IMR-90 (cell line): ENCODE measurements at regions not wholly inside any gene's neighbourhood (a gene's known extent, or its start where the extent isn't known, plus 50 kb on each side); places are given as distances from the start of the nearest gene placed in this dataset.

ENCODE experiments used
- ATAC-seq: fragments of 200-7000 bp; cut with Tn5 transposase; 2 replicates; pipeline ENCODE4 v1.9.1; 2020; ENCODE audit warnings: low read depth, mild to moderate bottlenecking, moderate library complexity
- BruUV-seq: library from RNA; stranded (reverse); fragments of 400-500 nt; replicated peaks from 2 replicates; lab custom pipeline; 2021; lab: Mats Ljungman, UMichigan
- CTCF ChIA-PET: fragments of 300-600 bp; formaldehyde crosslinking; extraction: SDS; loops from one replicate; lab custom pipeline; 2021; ENCODE audit warnings: antibody characterized with exemption; lab: Yijun Ruan, JAX
- POLR2A ChIA-PET: fragments of 300-600 bp; sonication (Branson Sonifier 250); formaldehyde crosslinking; loops from one replicate; lab custom pipeline; 2022; ENCODE audit warnings: antibody characterized with exemption; ENCODE audit not compliant: unreplicated experiment; lab: Charles Lee
- DNase-seq: peaks from one replicate; pipeline ENCODE4 v3.0.0; 2013
- H2AFZ ChIP-seq: replicated peaks from 2 replicates; pipeline ENCODE3; 2013; ENCODE audit warnings: low read length, mild to moderate bottlenecking; ENCODE audit not compliant: poor library complexity
- H2AK5ac ChIP-seq: 2 replicates; pipeline ENCODE4 v1.6.1; 2013; ENCODE audit warnings: low read depth, low read length, inconsistent platforms
- H2AK9ac ChIP-seq: replicated peaks from 2 replicates; pipeline ENCODE3; 2013; ENCODE audit warnings: mild to moderate bottlenecking, low read depth, low read length, moderate library complexity; ENCODE audit not compliant: poor library complexity
- H2BK120ac ChIP-seq: 2 replicates; pipeline ENCODE4 v1.6.1; 2013; ENCODE audit warnings: low read depth, low read length, inconsistent platforms
- H2BK15ac ChIP-seq: 3 replicates; pipeline ENCODE4 v1.6.1; 2013; ENCODE audit warnings: low read depth, low read length, inconsistent platforms
- H2BK20ac ChIP-seq: 2 replicates; pipeline ENCODE4 v1.6.1; 2013; ENCODE audit warnings: low read depth, mild to moderate bottlenecking, inconsistent platforms, low read length, moderate library complexity
- H2BK5ac ChIP-seq: 2 replicates; pipeline ENCODE4 v1.6.1; 2013; ENCODE audit warnings: mild to moderate bottlenecking, low read depth, low read length, inconsistent platforms; ENCODE audit not compliant: poor library complexity, severe bottlenecking
- H3K14ac ChIP-seq: replicated peaks from 2 replicates; pipeline ENCODE4 v1.6.1; 2013; ENCODE audit warnings: low read depth, low read length, inconsistent platforms
- H3K18ac ChIP-seq: 2 replicates; pipeline ENCODE4 v1.6.1; 2013; ENCODE audit warnings: low read depth, low read length, control low read depth
- H3K23ac ChIP-seq: 2 replicates; pipeline ENCODE4 v1.6.1; 2013; ENCODE audit warnings: low read depth, low read length, inconsistent platforms
- H3K27ac ChIP-seq: 2 replicates; pipeline ENCODE4 v1.5.1; 2013; ENCODE audit warnings: mild to moderate bottlenecking, control low read depth, low read length; ENCODE audit not compliant: insufficient read depth
- H3K27me3 ChIP-seq: 2 replicates; pipeline ENCODE4 v1.6.1; 2013; ENCODE audit warnings: low read length; ENCODE audit not compliant: control insufficient read depth, insufficient read depth
- H3K36me3 ChIP-seq: 2 replicates; pipeline ENCODE4 v1.6.1; 2013; ENCODE audit warnings: low read length, mixed read lengths; ENCODE audit not compliant: control insufficient read depth, insufficient read depth
- H3K4ac ChIP-seq: 2 replicates; pipeline ENCODE4 v1.6.1; 2013; ENCODE audit warnings: low read depth, low read length, inconsistent platforms
- H3K4me1 ChIP-seq: 2 replicates; pipeline ENCODE4 v1.6.1; 2013; ENCODE audit warnings: low read length, mixed read lengths; ENCODE audit not compliant: control insufficient read depth, insufficient read depth
- H3K4me2 ChIP-seq: 2 replicates; pipeline ENCODE4 v1.6.1; 2013; ENCODE audit warnings: low read depth, mild to moderate bottlenecking, control low read depth, low read length, moderate library complexity
- H3K4me3 ChIP-seq: 2 replicates; pipeline ENCODE4 v1.5.1; 2013; ENCODE audit warnings: low read depth, mild to moderate bottlenecking, control low read depth, low read length, moderate library complexity; ENCODE audit not compliant: insufficient read depth
- H3K56ac ChIP-seq: 2 replicates; pipeline ENCODE4 v1.6.1; 2013; ENCODE audit warnings: low read length, inconsistent platforms; ENCODE audit not compliant: insufficient read depth; ENCODE audit errors: extremely low read depth
- H3K79me1 ChIP-seq, 2 experiments: 2 replicates each; pipeline ENCODE4 v1.6.1; 2013; ENCODE audit warnings: low read length in 2 of 2, inconsistent platforms in 1 of 2, low read depth in 1 of 2
- H3K9ac ChIP-seq: 2 replicates; pipeline ENCODE4 v1.6.1; 2013; ENCODE audit warnings: low read depth, low read length, control low read depth
- H3K9me1 ChIP-seq: 2 replicates; pipeline ENCODE4 v1.6.1; 2013; ENCODE audit warnings: low read length, inconsistent platforms; ENCODE audit not compliant: insufficient read depth
- H3K9me3 ChIP-seq: 2 replicates; pipeline ENCODE4 v1.6.1; 2013; ENCODE audit warnings: low read length; ENCODE audit not compliant: control insufficient read depth, insufficient read depth
- H4K20me1 ChIP-seq: 2 replicates; pipeline ENCODE4 v1.6.1; 2013; ENCODE audit warnings: low read length, inconsistent platforms; ENCODE audit not compliant: insufficient read depth
- H4K5ac ChIP-seq: 2 replicates; pipeline ENCODE4 v1.6.1; 2013; ENCODE audit warnings: mild to moderate bottlenecking, low read depth, low read length, control low read depth
- H4K8ac ChIP-seq, 2 experiments: 2 replicates each; pipeline ENCODE4 v1.6.1; 2013; ENCODE audit warnings: low read depth in 2 of 2, low read length in 2 of 2, control low read depth in 1 of 2, inconsistent platforms in 1 of 2
- H4K91ac ChIP-seq: 2 replicates; pipeline ENCODE4 v1.6.1; 2013; ENCODE audit warnings: low read depth, low read length, inconsistent platforms; ENCODE audit not compliant: insufficient read depth
- BHLHE40 ChIP-seq: fragments of 150-350 bp; IDR thresholded peaks from 2 replicates; pipeline ENCODE4 v1.6.1; 2016; ENCODE audit warnings: mild to moderate bottlenecking, low read depth, low read length
- CEBPB ChIP-seq: IDR thresholded peaks from 2 replicates; pipeline ENCODE4 v1.6.1; 2012; ENCODE audit warnings: low read depth, low read length, improper control_type of control experiment
- CHD1 ChIP-seq: IDR thresholded peaks from 2 replicates; pipeline ENCODE4 v1.6.1; 2012; ENCODE audit warnings: low read depth, low read length, improper control_type of control experiment
- CTCF ChIP-seq: conservative IDR thresholded peaks from 2 replicates; pipeline ENCODE4 v1.5.1; 2012; ENCODE audit warnings: mild to moderate bottlenecking, low read depth, low read length, improper control_type of control experiment
- ELK1 ChIP-seq: fragments of 150-350 bp; IDR thresholded peaks from 2 replicates; pipeline ENCODE4 v1.6.1; 2016; ENCODE audit warnings: low read depth, mild to moderate bottlenecking, low read length, moderate library complexity, borderline replicate concordance
- FOS ChIP-seq: fragments of 150-350 bp; IDR thresholded peaks from 2 replicates; pipeline ENCODE4 v1.6.1; 2016; ENCODE audit warnings: low read depth, low read length
- MAFK ChIP-seq: IDR thresholded peaks from 2 replicates; pipeline ENCODE4 v1.6.1; 2012; ENCODE audit warnings: low read depth, low read length, improper control_type of control experiment
- MAZ ChIP-seq: IDR thresholded peaks from 2 replicates; pipeline ENCODE4 v1.6.1; 2012; ENCODE audit warnings: low read depth, mild to moderate bottlenecking, low read length, improper control_type of control experiment, moderate library complexity, borderline replicate concordance
- MXI1 ChIP-seq: IDR thresholded peaks from 2 replicates; pipeline ENCODE4 v1.6.1; 2012; ENCODE audit warnings: low read depth, mild to moderate bottlenecking, low read length, moderate library complexity, borderline replicate concordance
- NFE2L2 ChIP-seq: fragments of 150-350 bp; IDR thresholded peaks from 2 replicates; pipeline ENCODE4 v1.6.1; 2016; ENCODE audit warnings: low read depth, mild to moderate bottlenecking, low read length
- POLR2A ChIP-seq: IDR thresholded peaks from 2 replicates; pipeline ENCODE4 v1.6.1; 2012; ENCODE audit warnings: mild to moderate bottlenecking, low read depth, low read length
- RAD21 ChIP-seq: IDR thresholded peaks from 2 replicates; pipeline ENCODE4 v1.6.1; 2012; ENCODE audit warnings: low read length, improper control_type of control experiment
- RCOR1 ChIP-seq: IDR thresholded peaks from 2 replicates; pipeline ENCODE4 v1.6.1; 2012; ENCODE audit warnings: mild to moderate bottlenecking, low read length, improper control_type of control experiment; ENCODE audit not compliant: insufficient replicate concordance
- RFX5 ChIP-seq: IDR thresholded peaks from 2 replicates; pipeline ENCODE4 v1.8.0; 2012; ENCODE audit warnings: low read depth, mild to moderate bottlenecking, low read length, moderate library complexity
- SMC3 ChIP-seq: fragments of 150-350 bp; IDR thresholded peaks from 2 replicates; pipeline ENCODE4 v1.6.1; 2016; ENCODE audit warnings: low read depth, mild to moderate bottlenecking, antibody characterized with exemption, low read length, moderate library complexity
- USF2 ChIP-seq: fragments of 150-350 bp; IDR thresholded peaks from 2 replicates; pipeline ENCODE4 v1.6.1; 2017; ENCODE audit warnings: mild to moderate bottlenecking, antibody characterized with exemption, low read length, low read depth
- WGBS, 2 experiments: methylation state at CpG; one replicate each; pipeline versions ENCODE4 v1.1.5 to v1.1.7; 2013; ENCODE audit warnings: missing lambda C conversion rate in 2 of 2; ENCODE audit not compliant: insufficient read length in 1 of 2; ENCODE audit errors: extremely low coverage in 2 of 2; 5-methylcytosine and 5-hydroxymethylcytosine counted together
- dilution Hi-C: fragments of 300-500 bp; cut with HindIII; formaldehyde crosslinking; loops from one replicate; pipeline ENCODE4 v1.14.3; 2018; ENCODE audit warnings: low sequenced_read_pairs; ENCODE audit not compliant: unreplicated experiment
- in situ Hi-C: fragments of 300-500 bp; cut with MboI; formaldehyde crosslinking; loops from 3 replicates; pipeline ENCODE4 v1.14.3; 2019; ENCODE audit warnings: low sequenced_read_pairs, inconsistent platforms, mixed read lengths
- intact Hi-C: fragments of 100-400 bp; cut with micrococcal nuclease; formaldehyde crosslinking; loops from 2 replicates; pipeline ENCODE4 v1.10.0; 2022

- POLR2A ChIA-PET = no interaction called here
- no peak overlapping the region for H3K18ac ChIP-seq
- H2BK5ac ChIP-seq = no peak overlapping the region
- no CpG with 5 or more reads among the region's 1 CpG for WGBS, 2 experiments
- no peak overlapping the region for H3K23ac ChIP-seq
- no peak for TF ChIP-seq RCOR1
- no peak for TF ChIP-seq CEBPB
- no peak for TF ChIP-seq CTCF
- TF ChIP-seq SMC3 = no peak
- no peak for TF ChIP-seq MXI1
- no peak for TF ChIP-seq ELK1
- no peak for TF ChIP-seq RAD21
- TF ChIP-seq FOS = no peak
- TF ChIP-seq MAZ = no peak
- no peak for TF ChIP-seq USF2
- no peak for TF ChIP-seq NFE2L2
- no peak for TF ChIP-seq MAFK
- no peak for TF ChIP-seq BHLHE40
- no peak for TF ChIP-seq POLR2A
- no peak for TF ChIP-seq RFX5
- no peak for TF ChIP-seq CHD1
- no peak overlapping the region for H2BK20ac ChIP-seq
- ATAC-seq (no peak), DNase-seq (no peak)
- no peaks in the 10 kb centered on the region for H3K4me1 ChIP-seq
- H3K79me1 ChIP-seq = no peaks in the 10 kb centered on the region
- H3K4me3 ChIP-seq = no peak overlapping the region
- peaks cover 2% of the 10 kb centered on the region; the same call in 1 of the 2 replicates for H3K27me3 ChIP-seq
- H3K4ac ChIP-seq = no peak overlapping the region
- H2AK5ac ChIP-seq = no peak overlapping the region
- intact Hi-C loops (no loop called here), in situ Hi-C loops (no loop called here), dilution Hi-C loops (no loop called here)
- H3K36me3 ChIP-seq = no peaks in the 10 kb centered on the region
- H2BK15ac ChIP-seq = no peak overlapping the region
- H3K4me2 ChIP-seq = no peak overlapping the region
- no peak overlapping the region for H2AFZ ChIP-seq
- H3K56ac ChIP-seq = no peak overlapping the region
- H3K9ac ChIP-seq = no peak overlapping the region
- no peak overlapping the region for H4K8ac ChIP-seq
- no peak overlapping the region for H2BK120ac ChIP-seq
- H3K27ac ChIP-seq = no peak overlapping the region
- no peaks in the 10 kb centered on the region for H4K20me1 ChIP-seq
- CTCF ChIA-PET = no interaction called here
- no peaks in the 10 kb centered on the region for H3K9me1 ChIP-seq
- no peak overlapping the region for H4K91ac ChIP-seq
- H4K5ac ChIP-seq = no peak overlapping the region
- H2AK9ac ChIP-seq = no peak overlapping the region
- BruUV-seq = no TSS peak
- no peaks in the 10 kb centered on the region for H3K9me3 ChIP-seq
- H3K14ac ChIP-seq = no peak overlapping the region
These were observed 191.0 kb downstream of the TPBG start for GRCh38 chr6:82554666-82555065.
